ENCODE measurements at regions not wholly inside any gene's neighbourhood (a gene's known extent, or its start where the extent isn't known, plus 50 kb on each side); places are given as distances from the start of the nearest gene placed in this dataset.

GRCh38 chr13:59442944-59443486, 720.7 kb downstream of the DIAPH3 start:
- Mint-ChIP-seq H3K4me3 (no peak overlapping the region), H3K9me3 (peaks cover 0 to 2% of the 10 kb centered on the region in 2 donors)
- ATAC-seq (replicated peaks in 1 of 2): no peak

GRCh38 chr13:59444210-59444857, 719.4 kb downstream of the DIAPH3 start:
- Mint-ChIP-seq H3K36me3 (ENCODE audit: insufficient read depth in 2 of 2) (no peaks in the 10 kb centered on the region), H3K9me3 (no peaks in the 10 kb centered on the region), H3K4me1 (ENCODE audit: low read depth) (no peaks in the 10 kb centered on the region), H3K27ac (no peak overlapping the region), H3K27me3 (ENCODE audit: low read depth) (no peaks in the 10 kb centered on the region), H3K4me3 (no peak overlapping the region)
- ATAC-seq (replicated peaks in 1 of 2) (no peak), DNase-seq (no peak)

More at GRCh38 chr13:59442944-59443486, 720.7 kb downstream of the DIAPH3 start:
- Mint-ChIP-seq H3K36me3 (ENCODE audit: insufficient read depth in 2 of 2) (no peaks in the 10 kb centered on the region), H3K27me3 (ENCODE audit: low read depth) (no peaks in the 10 kb centered on the region), H3K4me1 (ENCODE audit: low read depth) (no peaks in the 10 kb centered on the region), H3K27ac (no peak overlapping the region)
- no peak for DNase-seq

- ATAC-seq (replicated peaks in 1 of 2): no peak
Observed at GRCh38 chr13:59445812-59446211, 717.9 kb downstream of the DIAPH3 start.

GRCh38 chr13:59446391-59446790, 717.3 kb downstream of the DIAPH3 start:
- no peaks in the 10 kb centered on the region for H3K27me3 Mint-ChIP-seq (ENCODE audit: low read depth)
- DNase-seq (no peak), ATAC-seq (replicated peaks in 1 of 2) (no peak)
- no peak overlapping the region for H3K4me3 Mint-ChIP-seq
- H3K27ac Mint-ChIP-seq: no peak overlapping the region
- no peaks in the 10 kb centered on the region for H3K9me3 Mint-ChIP-seq
- H3K36me3 Mint-ChIP-seq (ENCODE audit: insufficient read depth in 2 of 2): no peaks in the 10 kb centered on the region
- no peaks in the 10 kb centered on the region for H3K4me1 Mint-ChIP-seq (ENCODE audit: low read depth)

More at GRCh38 chr13:59445812-59446211, 717.9 kb downstream of the DIAPH3 start:
- Mint-ChIP-seq H3K36me3 (ENCODE audit: insufficient read depth in 2 of 2) (no peaks in the 10 kb centered on the region), H3K9me3 (no peaks in the 10 kb centered on the region), H3K27ac (no peak overlapping the region), H3K4me3 (no peak overlapping the region), H3K27me3 (ENCODE audit: low read depth) (no peaks in the 10 kb centered on the region), H3K4me1 (ENCODE audit: low read depth) (no peaks in the 10 kb centered on the region)
- no peak for DNase-seq

- no peak for ATAC-seq (replicated peaks in 1 of 2)
- Mint-ChIP-seq H3K27me3 (ENCODE audit: low read depth) (no peaks in the 10 kb centered on the region), H3K36me3 (ENCODE audit: insufficient read depth in 2 of 2) (no peaks in the 10 kb centered on the region), H3K9me3 (no peaks in the 10 kb centered on the region), H3K4me1 (ENCODE audit: low read depth) (no peaks in the 10 kb centered on the region), H3K4me3 (no peak overlapping the region), H3K27ac (no peak overlapping the region)
- no peak for DNase-seq
Observed at GRCh38 chr13:59447031-59447430, 716.7 kb downstream of the DIAPH3 start.

GRCh38 chr13:59447846-59448620, 715.7 kb downstream of the DIAPH3 start:
- Mint-ChIP-seq H3K27ac (no peak overlapping the region), H3K4me3 (no peak overlapping the region), H3K36me3 (ENCODE audit: insufficient read depth in 2 of 2) (no peaks in the 10 kb centered on the region), H3K4me1 (ENCODE audit: low read depth) (no peaks in the 10 kb centered on the region), H3K9me3 (no peaks in the 10 kb centered on the region), H3K27me3 (ENCODE audit: low read depth) (no peaks in the 10 kb centered on the region)
- no peak for ATAC-seq (replicated peaks in 1 of 2)
- DNase-seq: no peak

- Mint-ChIP-seq H3K36me3 (ENCODE audit: insufficient read depth in 2 of 2) (no peaks in the 10 kb centered on the region), H3K27me3 (ENCODE audit: low read depth) (peaks cover 6% of the 10 kb centered on the region), H3K4me1 (ENCODE audit: low read depth) (no peaks in the 10 kb centered on the region), H3K4me3 (no peak overlapping the region), H3K27ac (no peak overlapping the region), H3K9me3 (no peaks in the 10 kb centered on the region)
- ATAC-seq (replicated peaks in 1 of 2) (no peak), DNase-seq (no peak)
Observed at GRCh38 chr13:59449750-59450149, 714.0 kb downstream of the DIAPH3 start.

GRCh38 chr13:59450229-59450628, 713.5 kb downstream of the DIAPH3 start:
- Mint-ChIP-seq H3K36me3 (ENCODE audit: insufficient read depth in 2 of 2) (no peaks in the 10 kb centered on the region), H3K4me3 (no peak overlapping the region), H3K9me3 (no peaks in the 10 kb centered on the region), H3K27ac (no peak overlapping the region), H3K4me1 (ENCODE audit: low read depth) (no peaks in the 10 kb centered on the region), H3K27me3 (ENCODE audit: low read depth) (peaks cover 6% of the 10 kb centered on the region)
- DNase-seq (no peak), ATAC-seq (replicated peaks in 1 of 2) (no peak)

GRCh38 chr13:59451236-59451635, 712.5 kb downstream of the DIAPH3 start:
- no peaks in the 10 kb centered on the region for H3K4me1 Mint-ChIP-seq (ENCODE audit: low read depth)
- no peak for DNase-seq

GRCh38 chr13:59452189-59452890, 711.4 kb downstream of the DIAPH3 start:
- H3K36me3 Mint-ChIP-seq (ENCODE audit: insufficient read depth in 2 of 2): no peaks in the 10 kb centered on the region
- H3K4me1 Mint-ChIP-seq (ENCODE audit: low read depth): no peaks in the 10 kb centered on the region
- ATAC-seq (replicated peaks in 1 of 2) (no peak), DNase-seq (no peak)
- no peaks in the 10 kb centered on the region for H3K9me3 Mint-ChIP-seq
- H3K27me3 Mint-ChIP-seq (ENCODE audit: low read depth): peaks cover 6% of the 10 kb centered on the region
- no peak overlapping the region for H3K4me3 Mint-ChIP-seq
- H3K27ac Mint-ChIP-seq: no peak overlapping the region

More at GRCh38 chr13:59451236-59451635, 712.5 kb downstream of the DIAPH3 start:
- H3K27me3 Mint-ChIP-seq (ENCODE audit: low read depth): peaks cover 6% of the 10 kb centered on the region
- no peak for ATAC-seq (replicated peaks in 1 of 2)
- no peak overlapping the region for H3K4me3 Mint-ChIP-seq
- H3K36me3 Mint-ChIP-seq (ENCODE audit: insufficient read depth in 2 of 2): no peaks in the 10 kb centered on the region
- no peak overlapping the region for H3K27ac Mint-ChIP-seq
- H3K9me3 Mint-ChIP-seq: no peaks in the 10 kb centered on the region

- H3K27ac Mint-ChIP-seq: no peak overlapping the region
- H3K9me3 Mint-ChIP-seq: no peaks in the 10 kb centered on the region
- DNase-seq (no peak), ATAC-seq (replicated peaks in 1 of 2) (no peak)
- peaks cover under 1% of the 10 kb centered on the region for H3K27me3 Mint-ChIP-seq (ENCODE audit: low read depth)
- H3K4me3 Mint-ChIP-seq: no peak overlapping the region
- H3K36me3 Mint-ChIP-seq (ENCODE audit: insufficient read depth in 2 of 2): no peaks in the 10 kb centered on the region
- H3K4me1 Mint-ChIP-seq (ENCODE audit: low read depth): peaks cover 8% of the 10 kb centered on the region
Observed at GRCh38 chr13:59458908-59459579, 704.7 kb downstream of the DIAPH3 start.

- ATAC-seq (replicated peaks in 1 of 2): no peak
- H3K4me3 Mint-ChIP-seq: no peak overlapping the region
- no peak overlapping the region for H3K27ac Mint-ChIP-seq
Observed at GRCh38 chr13:59459972-59460371, 703.8 kb downstream of the DIAPH3 start.

GRCh38 chr13:59461411-59461810, 702.3 kb downstream of the DIAPH3 start:
- no peaks in the 10 kb centered on the region for H3K36me3 Mint-ChIP-seq (ENCODE audit: insufficient read depth in 2 of 2)
- H3K4me3 Mint-ChIP-seq: no peak overlapping the region
- ATAC-seq (replicated peaks in 1 of 2) (no peak), DNase-seq (no peak)
- peaks cover 8% of the 10 kb centered on the region for H3K4me1 Mint-ChIP-seq (ENCODE audit: low read depth)
- H3K9me3 Mint-ChIP-seq: no peaks in the 10 kb centered on the region
- no peak overlapping the region for H3K27ac Mint-ChIP-seq
- H3K27me3 Mint-ChIP-seq (ENCODE audit: low read depth): peaks cover 8% of the 10 kb centered on the region

More at GRCh38 chr13:59459972-59460371, 703.8 kb downstream of the DIAPH3 start:
- Mint-ChIP-seq H3K27me3 (ENCODE audit: low read depth) (peaks cover 8% of the 10 kb centered on the region), H3K36me3 (ENCODE audit: insufficient read depth in 2 of 2) (no peaks in the 10 kb centered on the region), H3K4me1 (ENCODE audit: low read depth) (peaks cover 8% of the 10 kb centered on the region), H3K9me3 (no peaks in the 10 kb centered on the region)
- no peak for DNase-seq
